GM21423 (cell line): ENCODE measurements at regions not wholly inside any gene's neighbourhood (a gene's known extent, or its start where the extent isn't known, plus 50 kb on each side); places are given as distances from the start of the nearest gene placed in this dataset.

ENCODE experiments used
- ATAC-seq: cut with Tn5 transposase; IDR thresholded peaks from one replicate; pipeline ENCODE4 v1.9.1; 2021; ENCODE audit warnings: mild to moderate bottlenecking, moderate library complexity; ENCODE audit not compliant: unreplicated experiment

DNA sequence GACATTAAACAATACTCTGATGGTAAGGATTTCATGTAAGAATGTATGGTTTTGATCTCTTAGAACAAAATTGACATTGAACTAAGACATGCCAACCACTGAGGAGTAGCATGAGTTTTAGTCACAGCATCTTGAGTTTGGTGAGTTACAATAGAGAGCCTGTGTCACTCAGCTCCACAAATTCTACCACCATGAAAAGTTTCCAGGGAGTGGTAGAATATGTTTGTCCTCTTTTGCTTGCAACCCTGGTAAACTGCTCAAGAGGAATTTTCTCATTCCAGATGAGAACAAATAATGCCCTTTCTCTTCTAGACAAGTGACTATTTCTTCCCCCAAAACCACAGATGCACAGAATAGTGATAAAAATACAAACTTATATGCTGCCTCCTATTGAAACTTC lies 502.0 kb upstream of the VRK2 start:
- ATAC-seq, result no peak

DNA sequence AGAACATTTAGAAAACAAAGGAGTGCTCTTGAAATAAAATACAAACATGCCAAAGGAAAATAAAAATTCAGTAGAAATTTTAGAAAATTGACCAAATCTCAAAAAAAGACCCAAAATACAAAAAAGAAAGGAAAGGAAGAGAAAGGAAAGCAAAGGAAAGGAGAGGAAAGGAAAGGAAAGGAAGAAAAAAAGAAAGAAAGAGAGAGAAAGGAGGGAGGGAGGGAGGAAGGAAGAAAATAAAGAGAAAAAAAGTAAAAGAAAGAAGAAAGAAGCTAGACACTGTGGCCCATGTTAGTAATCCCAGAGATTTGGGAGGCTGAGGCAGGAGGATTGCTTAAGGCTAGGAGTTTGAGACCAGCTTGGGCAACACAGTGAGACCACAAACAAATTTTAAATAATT lies 500.1 kb upstream of the VRK2 start:
- no peak for ATAC-seq

DNA sequence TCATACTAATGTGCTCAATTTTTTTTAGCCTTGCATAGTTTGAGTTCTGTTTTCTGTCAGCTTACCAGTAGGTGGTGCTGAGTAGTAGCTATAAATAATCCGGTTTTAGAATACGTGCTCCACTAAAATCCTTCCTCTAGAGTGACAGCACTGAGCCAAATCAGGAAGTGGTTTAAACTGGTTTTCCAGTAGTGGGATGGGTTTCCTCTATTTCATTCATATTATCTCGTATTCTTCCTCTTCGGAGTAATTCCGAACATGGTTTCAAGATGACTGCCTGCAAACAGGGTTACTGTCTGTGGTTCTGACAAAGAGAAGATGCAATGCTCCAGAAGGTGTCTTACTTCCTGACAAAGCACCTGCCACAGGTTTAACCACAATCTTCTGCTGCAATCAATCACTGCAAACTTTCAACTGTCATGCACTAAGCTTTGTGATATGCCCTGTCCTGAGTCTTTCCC lies 496.9 kb upstream of the VRK2 start:
- no peak for ATAC-seq

DNA sequence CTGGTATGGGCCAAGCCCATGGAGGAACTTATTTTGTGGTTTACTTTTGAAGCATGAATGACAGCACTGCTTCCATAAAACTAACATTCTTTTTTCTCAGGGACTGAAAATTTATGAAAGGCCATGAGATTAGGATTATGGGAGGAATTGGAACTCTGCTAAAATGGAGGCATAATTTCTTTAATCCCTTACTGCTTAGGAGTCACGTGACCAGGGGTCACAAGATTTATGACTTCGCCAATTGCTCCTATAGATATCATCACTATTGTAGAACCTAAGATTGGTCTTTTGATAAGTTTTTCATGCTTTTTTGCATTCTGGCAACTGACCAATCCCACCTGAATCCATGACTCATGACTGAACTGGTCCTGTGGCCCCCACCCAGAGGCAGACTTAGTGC lies 495.7 kb upstream of the VRK2 start:
- no peak for ATAC-seq

DNA sequence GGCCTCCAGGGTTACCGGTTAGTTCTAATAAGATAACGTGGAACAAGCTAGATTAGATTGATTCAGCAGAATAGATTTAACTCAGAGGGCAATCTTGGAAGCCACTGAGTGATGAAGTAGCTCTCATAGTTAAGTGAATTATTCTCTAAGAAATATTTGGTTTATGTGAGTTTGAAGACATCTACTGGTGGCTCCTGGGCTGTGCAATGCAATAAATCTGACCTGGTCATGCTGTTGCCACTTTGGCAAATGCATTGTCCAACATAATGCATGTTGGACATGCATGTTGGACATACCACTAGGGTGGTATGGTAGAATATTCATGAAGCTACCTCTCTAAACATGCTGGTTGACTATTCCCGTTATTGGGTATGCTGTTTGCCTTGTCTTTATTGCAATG lies 493.7 kb upstream of the VRK2 start:
- ATAC-seq, result no peak

DNA sequence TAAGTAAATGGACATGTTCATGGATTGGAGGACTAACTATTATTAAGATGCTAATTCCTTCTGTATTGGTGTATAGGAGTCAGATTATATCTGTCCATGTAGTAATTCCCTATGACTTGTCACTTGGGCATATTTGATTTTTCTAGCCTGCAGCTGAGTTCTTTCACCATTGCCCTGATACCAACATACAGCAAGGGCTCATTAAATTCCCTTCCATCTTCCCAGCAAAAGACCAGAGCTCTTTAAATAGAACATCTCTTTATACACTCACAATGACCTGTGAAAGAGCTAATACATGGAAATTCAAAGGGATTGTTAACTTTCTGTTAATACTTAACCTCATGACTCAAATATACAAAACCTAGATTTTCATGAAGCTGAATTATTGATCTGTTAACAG lies 492.3 kb upstream of the VRK2 start:
- ATAC-seq, result no peak

DNA sequence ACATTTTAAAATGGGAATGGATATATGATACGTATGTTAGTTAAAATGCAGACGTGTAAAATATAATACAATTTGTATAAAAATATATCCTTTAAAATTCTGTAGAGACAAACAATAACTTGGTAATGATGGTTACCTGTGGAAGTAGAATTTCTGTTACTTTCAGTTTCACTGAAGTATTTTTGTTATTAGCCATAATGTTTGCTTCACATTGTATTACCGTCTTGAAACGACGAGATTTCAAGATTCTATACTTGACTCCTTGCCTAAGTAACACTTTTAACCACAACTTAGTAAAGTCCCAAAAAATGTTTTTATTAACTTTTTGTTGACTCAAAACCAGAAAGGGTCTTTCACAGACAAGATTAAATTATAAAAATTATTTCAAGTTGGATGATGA lies 488.3 kb upstream of the VRK2 start:
- ATAC-seq, result no peak

DNA sequence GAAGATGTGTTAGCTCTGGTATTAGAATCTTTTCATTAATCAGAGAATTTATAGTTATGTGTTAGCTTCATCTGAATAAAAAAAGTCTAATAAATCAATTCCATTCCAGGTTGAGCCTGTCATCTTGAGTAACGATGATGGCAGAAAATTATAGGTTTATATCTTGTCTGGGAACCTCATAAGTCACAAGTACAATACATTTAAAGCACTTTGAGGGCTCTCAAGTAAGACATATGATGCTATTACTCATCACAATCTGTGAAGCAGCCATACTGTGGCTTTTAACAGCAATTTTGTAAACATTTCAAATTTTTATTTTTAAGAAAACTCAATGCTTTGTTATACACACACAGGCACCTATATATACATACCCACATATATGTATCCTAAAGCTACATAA lies 484.1 kb upstream of the VRK2 start:
- ATAC-seq, result no peak

DNA sequence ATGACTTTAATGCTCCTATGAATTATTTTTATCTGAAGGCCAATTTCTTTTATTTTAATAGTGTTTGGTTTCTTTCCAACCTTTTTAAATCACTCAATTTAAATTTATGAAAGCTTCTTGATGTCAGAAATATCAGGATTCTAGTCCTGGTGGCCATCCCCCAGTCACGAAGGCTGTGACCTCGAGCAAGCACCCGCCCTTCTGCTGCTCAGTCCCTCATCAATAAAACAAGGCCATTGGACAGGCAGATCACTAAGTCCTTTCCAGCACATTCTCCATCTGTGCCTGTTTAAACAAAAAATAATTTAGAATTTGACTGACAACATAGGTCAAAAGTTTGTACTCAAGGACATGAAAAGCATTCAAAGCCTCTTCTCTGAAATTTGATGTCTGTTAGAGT lies 483.6 kb upstream of the VRK2 start:
- ATAC-seq, result no peak

DNA sequence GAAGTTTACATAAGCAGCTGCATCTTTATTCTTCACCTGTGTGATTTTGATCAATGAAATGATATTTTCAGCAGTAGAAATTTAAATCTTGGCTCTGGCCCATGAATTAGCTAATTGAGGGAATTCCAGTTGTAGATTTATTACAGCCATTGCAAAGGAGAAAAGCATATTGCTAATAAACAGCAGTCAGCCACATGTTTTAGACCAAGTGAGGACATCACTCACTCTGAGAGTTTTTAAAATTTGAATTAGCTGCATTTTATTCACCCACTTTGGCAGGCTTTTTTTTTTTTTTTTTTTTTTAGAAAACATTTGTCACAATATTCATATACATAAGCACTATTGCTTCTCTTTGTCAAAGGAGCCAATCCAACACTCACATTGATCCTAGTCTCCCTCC lies 479.4 kb upstream of the VRK2 start:
- no peak for ATAC-seq

DNA sequence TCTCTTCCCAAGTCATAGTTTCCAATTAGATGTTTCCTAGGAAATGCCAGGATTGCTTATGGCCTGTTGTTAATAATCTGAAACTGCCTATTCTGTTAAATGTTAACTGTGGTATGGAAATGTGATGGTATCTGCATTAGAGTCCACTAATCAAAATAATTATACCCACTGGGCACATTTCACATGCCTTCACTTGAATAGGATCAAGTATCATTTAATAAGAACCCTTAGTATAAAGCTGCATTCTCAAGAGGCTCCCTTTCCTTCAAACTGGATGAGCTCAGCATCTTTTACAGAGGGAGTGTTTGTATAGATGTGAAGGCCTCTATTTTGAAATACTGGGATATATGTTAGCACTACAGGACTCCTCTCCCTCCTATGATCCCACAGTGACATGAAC lies 477.2 kb upstream of the VRK2 start:
- no peak for ATAC-seq

DNA sequence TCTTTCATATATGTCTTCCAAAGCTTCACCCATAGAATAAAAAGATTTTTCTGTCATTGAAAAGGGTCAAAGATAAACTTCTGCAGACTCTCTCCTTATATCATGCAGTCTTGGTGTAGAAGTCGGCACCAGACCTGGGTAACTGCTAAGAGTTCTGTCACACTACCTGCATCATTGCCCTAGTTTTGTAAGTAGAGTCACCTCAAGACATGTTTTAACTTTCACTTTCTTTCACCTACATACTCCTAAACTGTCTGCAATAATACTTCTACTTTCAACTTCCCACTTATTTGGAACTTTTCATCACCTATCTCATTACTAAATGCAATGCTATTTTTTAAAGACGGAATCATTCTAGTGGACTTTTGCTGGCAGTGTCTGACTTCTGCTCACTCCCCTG lies 475.6 kb upstream of the VRK2 start:
- ATAC-seq, result no peak

DNA sequence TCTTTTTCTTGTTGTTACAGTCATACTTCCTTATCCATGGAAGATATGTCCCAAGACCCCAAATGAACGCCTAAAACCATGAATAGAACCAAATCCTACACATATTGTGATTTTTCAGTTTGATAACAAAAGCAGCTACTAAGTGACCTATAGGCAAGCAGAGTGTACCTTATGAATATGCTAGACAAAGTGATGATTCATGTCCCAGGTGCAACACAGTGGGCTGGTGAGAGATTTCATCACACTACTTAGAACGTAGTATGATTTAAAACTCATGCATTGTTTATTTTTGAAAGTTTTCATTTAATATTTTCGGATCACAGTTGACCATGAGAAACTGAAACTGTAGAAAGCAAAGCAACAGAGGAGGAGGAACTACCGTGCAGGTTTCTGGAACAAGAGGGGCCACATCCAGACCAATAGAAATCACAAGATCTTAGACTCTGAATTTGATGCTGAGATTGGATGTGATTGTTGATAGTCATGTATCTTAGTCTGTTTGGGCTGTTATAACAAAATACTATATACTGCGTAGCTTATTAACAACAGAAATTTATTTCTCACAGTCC lies 470.8 kb upstream of the VRK2 start:
- no peak for ATAC-seq

DNA sequence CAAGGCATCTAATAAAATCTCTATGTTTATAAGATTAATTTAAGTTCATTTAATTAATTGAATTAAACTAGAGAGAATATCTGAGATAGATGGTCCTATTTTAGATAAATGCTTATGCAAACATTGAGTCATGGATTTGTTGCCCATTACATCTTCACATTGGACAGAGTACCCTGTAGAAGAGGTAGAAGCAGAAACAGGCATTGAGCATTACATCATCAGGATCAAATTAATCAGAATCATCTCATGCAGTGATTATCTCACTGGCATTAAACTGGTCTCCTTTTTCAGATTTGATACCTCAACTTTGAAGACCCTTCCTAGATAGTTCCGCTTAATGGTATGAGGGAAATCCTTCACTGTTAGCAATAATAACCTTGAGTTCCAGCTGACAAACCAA lies 469.6 kb upstream of the VRK2 start:
- ATAC-seq, result no peak

DNA sequence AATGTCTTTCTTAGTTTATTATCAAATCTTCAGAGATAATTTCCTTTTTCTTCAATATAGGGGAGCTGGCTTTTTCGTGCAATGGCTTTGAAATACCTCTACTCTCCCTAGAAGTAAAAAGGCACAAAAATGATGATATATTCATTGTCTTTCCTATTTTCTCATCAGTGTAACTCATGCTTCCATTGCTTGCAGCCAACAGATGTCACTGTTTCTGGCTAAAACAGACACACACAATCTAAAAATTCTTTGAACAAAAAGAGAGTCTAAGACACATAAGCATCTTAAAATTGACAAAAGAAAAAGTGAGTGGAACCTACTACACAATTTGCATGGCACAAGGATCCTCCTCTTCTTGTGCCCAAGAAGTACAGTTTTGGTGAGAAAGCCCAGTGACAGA lies 448.7 kb upstream of the VRK2 start:
- ATAC-seq, result no peak

DNA sequence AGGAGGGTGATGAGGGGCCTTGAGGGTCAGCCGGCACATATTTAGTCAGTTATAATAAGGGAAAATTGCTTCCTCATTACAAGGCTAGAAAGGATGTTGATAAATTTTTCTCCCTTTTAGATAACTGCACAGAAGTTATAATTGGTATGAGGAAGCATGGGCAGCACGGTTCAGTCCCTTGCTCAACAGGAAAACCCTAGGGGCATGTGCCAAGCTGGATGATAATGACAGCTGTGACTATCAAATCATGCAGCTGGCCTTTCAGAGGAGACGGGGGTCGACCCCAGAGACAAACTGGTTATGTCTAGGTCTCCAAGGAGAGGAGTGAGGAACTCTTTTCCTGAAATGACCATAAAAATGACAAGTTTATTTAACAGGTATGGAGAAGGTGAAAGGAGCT lies 448.1 kb upstream of the VRK2 start:
- no peak for ATAC-seq

DNA sequence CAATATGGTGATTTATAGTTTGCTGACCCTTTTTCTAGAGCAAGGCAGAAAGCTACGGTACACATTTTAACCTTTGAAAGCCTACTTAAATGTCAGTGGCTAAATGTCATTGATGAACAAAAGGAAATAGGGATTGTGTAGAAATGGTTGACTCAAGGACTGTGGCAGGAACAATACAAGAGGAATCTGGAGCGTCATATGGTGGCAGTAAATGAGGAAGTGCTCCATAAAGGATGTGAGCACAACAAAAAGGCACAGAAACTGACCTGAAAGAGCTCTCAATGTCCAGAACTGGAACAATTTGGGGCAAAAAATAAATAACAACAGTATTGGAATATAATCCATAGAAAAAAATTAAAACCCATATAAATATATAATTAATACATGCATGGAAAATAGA lies 443.9 kb upstream of the VRK2 start:
- no peak for ATAC-seq

DNA sequence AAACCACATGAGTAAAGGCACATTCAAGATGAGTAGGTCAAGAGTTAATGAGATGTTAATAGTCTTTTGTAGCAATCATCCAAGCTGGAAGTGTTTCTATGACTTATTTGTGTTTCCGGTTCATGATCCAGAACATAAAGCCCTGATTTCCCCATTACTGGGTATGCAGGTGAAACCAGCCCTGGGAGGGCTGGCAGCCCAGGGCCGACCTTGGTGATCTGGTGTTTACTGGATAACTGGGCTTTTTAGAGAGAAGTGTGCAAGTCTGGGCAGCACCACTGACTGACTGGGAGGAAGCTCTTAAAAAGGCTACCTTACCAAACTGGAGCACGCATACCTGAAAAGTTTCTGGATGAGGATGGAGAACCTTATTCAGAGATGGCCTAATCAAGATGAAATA lies 431.6 kb upstream of the VRK2 start:
- no peak for ATAC-seq

DNA sequence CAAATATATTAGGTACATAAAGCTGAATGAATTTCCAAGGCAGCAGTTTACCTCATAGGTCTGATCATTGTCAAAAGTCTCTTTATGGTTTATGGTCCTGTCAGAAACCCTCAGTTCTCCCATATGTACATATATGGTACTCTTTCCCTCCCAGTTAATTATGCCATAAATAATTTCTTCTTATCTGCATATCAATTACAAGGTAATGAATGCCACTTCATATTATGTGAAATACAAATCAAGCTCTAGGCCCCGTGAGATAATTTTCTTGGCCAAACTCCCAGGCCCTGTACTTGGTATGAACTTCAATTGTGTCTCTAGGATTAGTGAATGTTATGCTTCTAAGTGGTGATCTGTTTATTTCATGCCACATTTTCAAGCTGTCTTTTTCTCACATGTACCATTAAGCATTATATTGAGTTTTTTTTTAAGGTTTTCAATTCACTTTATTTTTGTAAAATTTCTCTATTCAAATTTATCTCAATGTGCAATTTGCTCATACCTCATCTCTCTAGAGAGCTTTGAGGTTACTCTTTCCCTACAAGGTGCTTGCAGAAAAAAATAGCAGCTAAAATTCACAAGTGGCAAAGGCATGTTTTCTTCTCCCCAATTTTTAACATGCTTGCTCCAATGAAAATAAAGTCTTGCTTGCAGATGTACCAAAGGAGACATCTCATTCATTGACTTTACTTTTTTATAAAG lies 430.6 kb upstream of the VRK2 start:
- no peak for ATAC-seq

DNA sequence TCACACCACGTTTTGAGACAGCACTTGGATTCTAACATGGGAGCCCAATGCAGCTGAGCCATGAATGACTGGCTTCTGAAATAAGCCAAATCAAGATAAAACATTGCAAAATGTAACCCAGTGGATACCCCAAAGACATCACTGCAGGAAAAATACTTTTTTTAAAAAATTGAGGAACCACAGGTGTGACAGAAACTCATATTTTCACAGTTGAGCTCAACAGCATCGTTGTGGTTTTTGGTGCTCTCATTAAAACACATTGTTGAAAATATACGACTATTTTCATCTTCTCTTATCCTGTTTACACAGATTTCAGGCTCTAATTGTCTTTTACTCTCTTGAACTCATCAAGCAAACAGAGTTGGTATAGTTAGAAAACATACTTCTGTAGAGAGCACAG lies 429.3 kb upstream of the VRK2 start:
- ATAC-seq, result no peak

DNA sequence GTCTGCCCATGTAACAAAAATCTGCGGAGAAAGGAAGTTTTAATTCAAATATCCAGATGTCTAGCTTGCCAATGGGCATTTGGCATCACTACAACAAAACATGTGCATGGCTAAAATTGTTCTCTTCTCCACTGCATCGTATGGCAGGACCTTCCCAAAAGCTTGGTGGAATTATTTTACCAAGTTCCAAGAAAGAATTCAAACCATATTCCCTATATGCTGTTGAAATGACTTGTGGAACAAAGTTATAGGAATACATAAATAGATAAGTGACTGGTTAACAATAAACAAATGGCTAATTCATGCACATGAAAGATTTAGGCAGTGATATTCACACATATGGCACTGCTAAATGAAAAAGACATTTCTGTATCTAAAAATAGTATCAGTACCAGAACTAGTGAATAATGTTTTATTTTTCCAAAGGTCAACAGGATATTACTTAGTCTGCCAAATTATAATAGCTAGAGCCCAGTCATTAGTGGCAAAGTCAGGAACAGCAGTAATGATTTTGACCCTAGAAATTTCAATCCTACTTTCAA lies 425.4 kb upstream of the VRK2 start:
- no peak for ATAC-seq

DNA sequence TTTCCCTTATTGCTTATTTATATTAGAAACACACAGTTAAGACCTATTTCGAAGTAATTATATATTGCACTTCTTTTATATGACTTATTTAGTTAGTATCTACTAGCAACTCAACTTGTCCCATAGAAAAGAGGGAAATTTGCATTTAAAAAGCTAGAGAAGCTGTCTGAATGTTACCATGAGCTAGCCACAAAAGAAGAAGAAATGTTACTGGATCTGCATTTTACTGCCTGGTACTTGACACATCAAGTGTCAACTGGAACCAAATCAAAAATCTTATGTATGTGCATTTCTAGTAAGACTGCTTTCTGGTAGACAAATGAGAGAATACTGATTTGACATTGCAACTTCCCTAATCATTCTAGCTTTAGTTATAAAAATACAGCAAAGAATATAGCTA lies 424.6 kb upstream of the VRK2 start:
- no peak for ATAC-seq

DNA sequence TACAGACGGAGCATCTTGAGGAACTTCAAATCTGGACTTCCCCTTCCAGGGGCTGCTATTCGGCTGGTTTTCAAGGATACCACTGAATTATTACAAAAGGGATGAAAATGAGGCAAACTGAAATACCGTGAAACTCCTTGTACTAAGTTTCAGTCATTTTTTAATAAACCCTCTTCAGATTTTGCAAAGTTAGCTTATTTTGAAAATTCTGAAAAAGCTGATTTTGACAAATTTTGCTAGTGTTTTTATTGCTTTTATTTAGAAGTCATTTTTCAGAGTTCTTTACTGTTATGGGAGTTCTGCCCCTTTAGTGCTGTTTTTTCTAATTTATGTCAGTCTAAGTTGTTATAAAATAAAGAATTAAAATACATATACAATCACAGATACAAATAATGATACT lies 390.4 kb upstream of the VRK2 start:
- no peak for ATAC-seq
